ENCODE measurements at regions not wholly inside any gene's neighbourhood (a gene's known extent, or its start where the extent isn't known, plus 50 kb on each side); places are given as distances from the start of the nearest gene placed in this dataset.

- DNase-seq (ENCODE audit: low spot score): no peak
Measured at GRCh38 chr14:75333606-75334548, 55.2 kb downstream of the FOS start.

- DNase-seq (ENCODE audit: low spot score): no peak
Measured at GRCh38 chr14:75334549-75335051, 56.0 kb downstream of the FOS start.

- peak; percentile 67 for DNase-seq (ENCODE audit: low spot score)
Measured at GRCh38 chr14:75335571-75335970, 56.9 kb downstream of the FOS start.

GRCh38 chr14:75338398-75338797, 59.8 kb downstream of the FOS start:
- DNase-seq (ENCODE audit: low spot score): no peak

- no peak for DNase-seq (ENCODE audit: low spot score)
Measured at GRCh38 chr14:75339059-75339458, 60.4 kb downstream of the FOS start.

- peak; percentile 67 for DNase-seq (ENCODE audit: low spot score)
Measured at GRCh38 chr14:75340921-75341320, 62.3 kb downstream of the FOS start.

- DNase-seq (ENCODE audit: low spot score): peak; percentile 36
Measured at GRCh38 chr14:75341620-75342019, 63.0 kb downstream of the FOS start.

GRCh38 chr14:75342762-75343599, 64.4 kb downstream of the FOS start:
- no peak for DNase-seq (ENCODE audit: low spot score)

- no peak for DNase-seq (ENCODE audit: low spot score)
Measured at GRCh38 chr14:75343911-75344310, 65.3 kb downstream of the FOS start.

GRCh38 chr14:75344411-75344810, 65.8 kb downstream of the FOS start:
- no peak for DNase-seq (ENCODE audit: low spot score)

GRCh38 chr14:75350505-75351060, 72.0 kb downstream of the FOS start:
- no peak for DNase-seq (ENCODE audit: low spot score)

GRCh38 chr14:75359098-75359497, 68.7 kb upstream of the JDP2 start:
- DNase-seq (ENCODE audit: low spot score): no peak

GRCh38 chr14:75361041-75361440, 66.8 kb upstream of the JDP2 start:
- no peak for DNase-seq (ENCODE audit: low spot score)

- DNase-seq (ENCODE audit: low spot score): no peak
Measured at GRCh38 chr14:75361751-75362433, 65.9 kb upstream of the JDP2 start.

- no peak for DNase-seq (ENCODE audit: low spot score)
Measured at GRCh38 chr14:75363130-75363529, 64.7 kb upstream of the JDP2 start.

- no peak for DNase-seq (ENCODE audit: low spot score)
Measured at GRCh38 chr14:75363570-75364227, 64.1 kb upstream of the JDP2 start.

GRCh38 chr14:75365116-75365515, 62.7 kb upstream of the JDP2 start:
- DNase-seq (ENCODE audit: low spot score): no peak

GRCh38 chr14:75366963-75367362, 60.9 kb upstream of the JDP2 start:
- no peak for DNase-seq (ENCODE audit: low spot score)

- no peak for DNase-seq (ENCODE audit: low spot score)
Measured at GRCh38 chr14:75368333-75368732, 59.5 kb upstream of the JDP2 start.

GRCh38 chr14:75369506-75369905, 58.3 kb upstream of the JDP2 start:
- DNase-seq (ENCODE audit: low spot score): no peak

Measured in globus pallidus (tissue), 1 donor.